IMR-90 (cell line): ENCODE measurements at regions not wholly inside any gene's neighbourhood (a gene's known extent, or its start where the extent isn't known, plus 50 kb on each side); places are given as distances from the start of the nearest gene placed in this dataset.

ENCODE experiments used
- ATAC-seq: fragments of 200-7000 bp; cut with Tn5 transposase; 2 replicates; pipeline ENCODE4 v1.9.1; 2020; ENCODE audit warnings: low read depth, mild to moderate bottlenecking, moderate library complexity
- BruUV-seq: library from RNA; stranded (reverse); fragments of 400-500 nt; replicated peaks from 2 replicates; lab custom pipeline; 2021; lab: Mats Ljungman, UMichigan
- CTCF ChIA-PET: fragments of 300-600 bp; formaldehyde crosslinking; extraction: SDS; loops from one replicate; lab custom pipeline; 2021; ENCODE audit warnings: antibody characterized with exemption; lab: Yijun Ruan, JAX
- POLR2A ChIA-PET: fragments of 300-600 bp; sonication (Branson Sonifier 250); formaldehyde crosslinking; loops from one replicate; lab custom pipeline; 2022; ENCODE audit warnings: antibody characterized with exemption; ENCODE audit not compliant: unreplicated experiment; lab: Charles Lee
- DNase-seq: peaks from one replicate; pipeline ENCODE4 v3.0.0; 2013
- H2AFZ ChIP-seq: replicated peaks from 2 replicates; pipeline ENCODE3; 2013; ENCODE audit warnings: low read length, mild to moderate bottlenecking; ENCODE audit not compliant: poor library complexity
- H2AK5ac ChIP-seq: 2 replicates; pipeline ENCODE4 v1.6.1; 2013; ENCODE audit warnings: low read depth, low read length, inconsistent platforms
- H2AK9ac ChIP-seq: replicated peaks from 2 replicates; pipeline ENCODE3; 2013; ENCODE audit warnings: mild to moderate bottlenecking, low read depth, low read length, moderate library complexity; ENCODE audit not compliant: poor library complexity
- H2BK120ac ChIP-seq: 2 replicates; pipeline ENCODE4 v1.6.1; 2013; ENCODE audit warnings: low read depth, low read length, inconsistent platforms
- H2BK15ac ChIP-seq: 3 replicates; pipeline ENCODE4 v1.6.1; 2013; ENCODE audit warnings: low read depth, low read length, inconsistent platforms
- H2BK20ac ChIP-seq: 2 replicates; pipeline ENCODE4 v1.6.1; 2013; ENCODE audit warnings: low read depth, mild to moderate bottlenecking, inconsistent platforms, low read length, moderate library complexity
- H2BK5ac ChIP-seq: 2 replicates; pipeline ENCODE4 v1.6.1; 2013; ENCODE audit warnings: mild to moderate bottlenecking, low read depth, low read length, inconsistent platforms; ENCODE audit not compliant: poor library complexity, severe bottlenecking
- H3K14ac ChIP-seq: replicated peaks from 2 replicates; pipeline ENCODE4 v1.6.1; 2013; ENCODE audit warnings: low read depth, low read length, inconsistent platforms
- H3K18ac ChIP-seq: 2 replicates; pipeline ENCODE4 v1.6.1; 2013; ENCODE audit warnings: low read depth, low read length, control low read depth
- H3K23ac ChIP-seq: 2 replicates; pipeline ENCODE4 v1.6.1; 2013; ENCODE audit warnings: low read depth, low read length, inconsistent platforms
- H3K27ac ChIP-seq: 2 replicates; pipeline ENCODE4 v1.5.1; 2013; ENCODE audit warnings: mild to moderate bottlenecking, control low read depth, low read length; ENCODE audit not compliant: insufficient read depth
- H3K27me3 ChIP-seq: 2 replicates; pipeline ENCODE4 v1.6.1; 2013; ENCODE audit warnings: low read length; ENCODE audit not compliant: control insufficient read depth, insufficient read depth
- H3K36me3 ChIP-seq: 2 replicates; pipeline ENCODE4 v1.6.1; 2013; ENCODE audit warnings: low read length, mixed read lengths; ENCODE audit not compliant: control insufficient read depth, insufficient read depth
- H3K4ac ChIP-seq: 2 replicates; pipeline ENCODE4 v1.6.1; 2013; ENCODE audit warnings: low read depth, low read length, inconsistent platforms
- H3K4me1 ChIP-seq: 2 replicates; pipeline ENCODE4 v1.6.1; 2013; ENCODE audit warnings: low read length, mixed read lengths; ENCODE audit not compliant: control insufficient read depth, insufficient read depth
- H3K4me2 ChIP-seq: 2 replicates; pipeline ENCODE4 v1.6.1; 2013; ENCODE audit warnings: low read depth, mild to moderate bottlenecking, control low read depth, low read length, moderate library complexity
- H3K4me3 ChIP-seq: 2 replicates; pipeline ENCODE4 v1.5.1; 2013; ENCODE audit warnings: low read depth, mild to moderate bottlenecking, control low read depth, low read length, moderate library complexity; ENCODE audit not compliant: insufficient read depth
- H3K56ac ChIP-seq: 2 replicates; pipeline ENCODE4 v1.6.1; 2013; ENCODE audit warnings: low read length, inconsistent platforms; ENCODE audit not compliant: insufficient read depth; ENCODE audit errors: extremely low read depth
- H3K79me1 ChIP-seq, 2 experiments: 2 replicates each; pipeline ENCODE4 v1.6.1; 2013; ENCODE audit warnings: low read length in 2 of 2, inconsistent platforms in 1 of 2, low read depth in 1 of 2
- H3K9ac ChIP-seq: 2 replicates; pipeline ENCODE4 v1.6.1; 2013; ENCODE audit warnings: low read depth, low read length, control low read depth
- H3K9me1 ChIP-seq: 2 replicates; pipeline ENCODE4 v1.6.1; 2013; ENCODE audit warnings: low read length, inconsistent platforms; ENCODE audit not compliant: insufficient read depth
- H3K9me3 ChIP-seq: 2 replicates; pipeline ENCODE4 v1.6.1; 2013; ENCODE audit warnings: low read length; ENCODE audit not compliant: control insufficient read depth, insufficient read depth
- H4K20me1 ChIP-seq: 2 replicates; pipeline ENCODE4 v1.6.1; 2013; ENCODE audit warnings: low read length, inconsistent platforms; ENCODE audit not compliant: insufficient read depth
- H4K5ac ChIP-seq: 2 replicates; pipeline ENCODE4 v1.6.1; 2013; ENCODE audit warnings: mild to moderate bottlenecking, low read depth, low read length, control low read depth
- H4K8ac ChIP-seq, 2 experiments: 2 replicates each; pipeline ENCODE4 v1.6.1; 2013; ENCODE audit warnings: low read depth in 2 of 2, low read length in 2 of 2, control low read depth in 1 of 2, inconsistent platforms in 1 of 2
- H4K91ac ChIP-seq: 2 replicates; pipeline ENCODE4 v1.6.1; 2013; ENCODE audit warnings: low read depth, low read length, inconsistent platforms; ENCODE audit not compliant: insufficient read depth
- FOS ChIP-seq: fragments of 150-350 bp; IDR thresholded peaks from 2 replicates; pipeline ENCODE4 v1.6.1; 2016; ENCODE audit warnings: low read depth, low read length
- MAFK ChIP-seq: IDR thresholded peaks from 2 replicates; pipeline ENCODE4 v1.6.1; 2012; ENCODE audit warnings: low read depth, low read length, improper control_type of control experiment
- MXI1 ChIP-seq: IDR thresholded peaks from 2 replicates; pipeline ENCODE4 v1.6.1; 2012; ENCODE audit warnings: low read depth, mild to moderate bottlenecking, low read length, moderate library complexity, borderline replicate concordance
- WGBS, 2 experiments: methylation state at CpG; one replicate each; pipeline versions ENCODE4 v1.1.5 to v1.1.7; 2013; ENCODE audit warnings: missing lambda C conversion rate in 2 of 2; ENCODE audit not compliant: insufficient read length in 1 of 2; ENCODE audit errors: extremely low coverage in 2 of 2; 5-methylcytosine and 5-hydroxymethylcytosine counted together
- dilution Hi-C: fragments of 300-500 bp; cut with HindIII; formaldehyde crosslinking; loops from one replicate; pipeline ENCODE4 v1.14.3; 2018; ENCODE audit warnings: low sequenced_read_pairs; ENCODE audit not compliant: unreplicated experiment
- in situ Hi-C: fragments of 300-500 bp; cut with MboI; formaldehyde crosslinking; loops from 3 replicates; pipeline ENCODE4 v1.14.3; 2019; ENCODE audit warnings: low sequenced_read_pairs, inconsistent platforms, mixed read lengths
- intact Hi-C: fragments of 100-400 bp; cut with micrococcal nuclease; formaldehyde crosslinking; loops from 2 replicates; pipeline ENCODE4 v1.10.0; 2022

DNA sequence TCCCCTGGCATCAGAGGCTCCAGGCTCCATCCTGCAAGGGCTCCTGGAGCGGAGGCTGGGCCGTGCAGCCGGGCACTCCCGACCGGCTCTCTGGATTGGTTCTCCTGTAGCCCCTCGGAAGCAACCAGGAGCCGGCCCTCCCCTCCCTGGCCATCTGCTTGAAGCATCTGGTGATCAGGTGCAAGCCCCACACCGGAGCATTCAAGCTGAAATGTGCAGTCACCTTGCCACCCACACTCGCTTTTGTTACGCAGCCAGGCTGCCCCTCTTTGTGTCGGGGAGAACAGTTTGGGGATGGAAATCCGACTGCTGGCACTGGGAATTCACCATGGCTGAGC, 258.8 kb downstream of the ZNF536 start:
- Histone ChIP-seq H4K8ac (no peak overlapping the region), H3K36me3 (no peaks in the 10 kb centered on the region), H3K9me1 (no peaks in the 10 kb centered on the region), H3K4me1 (no peaks in the 10 kb centered on the region), H3K14ac (no peak overlapping the region), H3K79me1 (no peaks in the 10 kb centered on the region), H3K18ac (no peak overlapping the region), H3K9me3 (peaks cover 30% of the 10 kb centered on the region), H4K20me1 (no peaks in the 10 kb centered on the region), H3K4me2 (no peak overlapping the region), H2BK15ac (no peak overlapping the region), H3K4ac (no peak overlapping the region), H2AK5ac (no peak overlapping the region), H2BK5ac (no peak overlapping the region), H3K27ac (no peak overlapping the region), H3K23ac (no peak overlapping the region), H2AK9ac (no peak overlapping the region), H3K4me3 (no peak overlapping the region), H3K56ac (no peak overlapping the region), H4K5ac (no peak overlapping the region), H3K9ac (no peak overlapping the region), H2BK120ac (no peak overlapping the region), H2AFZ (no peak overlapping the region), H4K91ac (no peak overlapping the region), H3K27me3 (no peaks in the 10 kb centered on the region), H2BK20ac (no peak overlapping the region)
- POLR2A ChIA-PET, result no interaction called here
- intact Hi-C loops (no loop called here), in situ Hi-C loops (loop anchor here (25.0 kb wide), 1 partner anchor 744 kb away; no protein-coding TSS in a partner anchor), dilution Hi-C loops (no loop called here)
- ATAC-seq (no peak), DNase-seq (no peak)
- WGBS, 2 experiments, result 81% methylated on average over 4 of the region's 12 CpGs; no CpG with 5 or more reads in 1 of the 2 experiments
- no TSS peak for BruUV-seq
- TF ChIP-seq MAFK (no peak), FOS (no peak), MXI1 (no peak)
- CTCF ChIA-PET, result no interaction called here
